Hepatocyte (in vitro differentiated cells): ENCODE measurements at regions not wholly inside any gene's neighbourhood (a gene's known extent, or its start where the extent isn't known, plus 50 kb on each side); places are given as distances from the start of the nearest gene placed in this dataset.

ENCODE experiments used
- CTCF ChIP-seq: fragments of 200-600 bp; sonication (generic); IDR thresholded peaks from 2 replicates; pipeline ENCODE4 v1.5.1; 2016; ENCODE audit warnings: antibody characterized with exemption, mild to moderate bottlenecking; ENCODE audit not compliant: poor library complexity
- EZH2 ChIP-seq: fragments of 200-600 bp; sonication (generic); IDR thresholded peaks from 2 replicates; pipeline ENCODE4 v1.6.1; 2016; ENCODE audit warnings: antibody characterized with exemption, mild to moderate bottlenecking, borderline replicate concordance

DNA sequence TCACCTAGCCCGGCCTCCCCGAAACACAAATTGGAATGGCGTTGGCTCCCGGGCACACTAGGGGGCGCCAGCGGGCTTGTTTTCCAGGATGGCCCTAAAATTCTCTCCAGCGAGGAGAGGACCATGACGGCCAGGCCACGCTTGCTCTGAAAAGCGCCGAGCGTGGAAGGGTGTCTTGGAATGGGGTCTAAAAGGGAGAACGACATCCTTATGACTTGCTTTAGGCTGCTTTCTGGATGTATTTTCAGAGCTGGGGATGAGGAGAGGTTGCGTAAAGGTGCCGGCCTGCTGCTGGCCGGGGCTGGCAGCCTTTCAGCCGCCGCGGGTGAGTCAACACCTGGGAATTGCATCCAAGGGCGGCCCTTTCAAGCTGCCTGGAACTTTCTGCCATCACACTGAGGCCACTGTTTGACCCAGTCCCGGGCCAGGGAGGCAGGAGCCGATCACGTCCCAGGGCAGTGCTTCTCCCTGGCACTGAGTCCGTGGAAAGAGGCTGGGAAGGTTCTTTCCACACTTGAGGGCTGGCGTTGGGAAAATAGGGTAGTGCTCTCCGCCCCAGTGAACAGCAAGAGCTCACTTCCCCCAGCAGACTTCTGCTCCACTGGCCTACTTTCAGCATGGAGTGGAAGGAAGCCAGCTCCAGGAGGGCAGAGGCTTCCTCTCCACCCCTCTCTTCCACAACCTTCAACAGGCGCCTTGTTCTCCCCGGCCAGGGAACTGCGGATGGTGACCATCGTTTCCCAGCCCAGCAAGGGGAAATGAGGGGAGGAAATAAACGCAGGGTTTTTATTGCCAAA is 216.2 kb downstream of the TTC8 start:
- TF ChIP-seq CTCF, result peak; percentile 99
- no peak for TF ChIP-seq EZH2
